ENCODE measurements at regions not wholly inside any gene's neighbourhood (a gene's known extent, or its start where the extent isn't known, plus 50 kb on each side); places are given as distances from the start of the nearest gene placed in this dataset.

- TF ChIP-seq, protein P1, sequence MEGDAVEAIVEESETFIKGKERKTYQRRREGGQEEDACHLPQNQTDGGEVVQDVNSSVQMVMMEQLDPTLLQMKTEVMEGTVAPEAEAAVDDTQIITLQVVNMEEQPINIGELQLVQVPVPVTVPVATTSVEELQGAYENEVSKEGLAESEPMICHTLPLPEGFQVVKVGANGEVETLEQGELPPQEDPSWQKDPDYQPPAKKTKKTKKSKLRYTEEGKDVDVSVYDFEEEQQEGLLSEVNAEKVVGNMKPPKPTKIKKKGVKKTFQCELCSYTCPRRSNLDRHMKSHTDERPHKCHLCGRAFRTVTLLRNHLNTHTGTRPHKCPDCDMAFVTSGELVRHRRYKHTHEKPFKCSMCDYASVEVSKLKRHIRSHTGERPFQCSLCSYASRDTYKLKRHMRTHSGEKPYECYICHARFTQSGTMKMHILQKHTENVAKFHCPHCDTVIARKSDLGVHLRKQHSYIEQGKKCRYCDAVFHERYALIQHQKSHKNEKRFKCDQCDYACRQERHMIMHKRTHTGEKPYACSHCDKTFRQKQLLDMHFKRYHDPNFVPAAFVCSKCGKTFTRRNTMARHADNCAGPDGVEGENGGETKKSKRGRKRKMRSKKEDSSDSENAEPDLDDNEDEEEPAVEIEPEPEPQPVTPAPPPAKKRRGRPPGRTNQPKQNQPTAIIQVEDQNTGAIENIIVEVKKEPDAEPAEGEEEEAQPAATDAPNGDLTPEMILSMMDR (conservative IDR thresholded peaks at IDR 0.05 in 1 of 2, IDR thresholded peaks at IDR 0.05 in 1 of 2; ENCODE audit: low read depth in 1 of 2, low read length in 2 of 2), result no peak
- TF ChIP-seq EZH2 (IDR thresholded peaks at IDR 0.05; ENCODE audit: low read length, missing control alignments), result no peak
These were observed 1554.9 kb upstream of the CADM2 start for GRCh38 chr3:83403927-83404326.

Measured in fibroblast of lung (primary cell).